AG10803 (cell line): ENCODE measurements at regions not wholly inside any gene's neighbourhood (a gene's known extent, or its start where the extent isn't known, plus 50 kb on each side); places are given as distances from the start of the nearest gene placed in this dataset.

Source experiments
- DNase-seq: peaks from one replicate; pipeline ENCODE4 v3.0.0; 2010; ENCODE audit warnings: low read depth
- H3K4me3 ChIP-seq: 2 replicates; pipeline ENCODE4 v1.5.1; 2011; ENCODE audit warnings: mild to moderate bottlenecking, low read length, control low read depth
- TF ChIP-seq, protein P1 (sequence below): conservative IDR thresholded peaks from 2 replicates; pipeline ENCODE4 v1.5.1; 2011; ENCODE audit warnings: mild to moderate bottlenecking, low read length, control low read depth, inconsistent platforms

DNA sequence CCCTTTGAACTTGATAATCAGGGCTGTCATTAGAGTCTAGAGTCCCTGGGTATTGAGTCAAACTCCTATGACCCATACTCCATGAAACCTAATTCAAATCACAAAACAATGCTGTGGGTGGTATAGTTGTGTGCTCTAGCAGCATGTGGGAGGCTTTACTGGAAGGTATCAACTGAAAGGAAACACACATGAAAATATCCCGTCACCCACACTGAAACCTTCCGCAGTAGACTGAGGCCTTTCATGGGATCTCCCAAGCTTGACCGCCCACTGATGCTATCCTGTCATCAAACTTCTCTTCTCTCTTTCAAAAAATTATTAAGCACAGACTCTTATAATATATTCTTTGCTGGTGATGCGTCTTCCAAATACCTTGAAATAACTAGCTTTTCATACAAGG lies 569.1 kb upstream of the MEF2C start:
- TF ChIP-seq, protein P1, sequence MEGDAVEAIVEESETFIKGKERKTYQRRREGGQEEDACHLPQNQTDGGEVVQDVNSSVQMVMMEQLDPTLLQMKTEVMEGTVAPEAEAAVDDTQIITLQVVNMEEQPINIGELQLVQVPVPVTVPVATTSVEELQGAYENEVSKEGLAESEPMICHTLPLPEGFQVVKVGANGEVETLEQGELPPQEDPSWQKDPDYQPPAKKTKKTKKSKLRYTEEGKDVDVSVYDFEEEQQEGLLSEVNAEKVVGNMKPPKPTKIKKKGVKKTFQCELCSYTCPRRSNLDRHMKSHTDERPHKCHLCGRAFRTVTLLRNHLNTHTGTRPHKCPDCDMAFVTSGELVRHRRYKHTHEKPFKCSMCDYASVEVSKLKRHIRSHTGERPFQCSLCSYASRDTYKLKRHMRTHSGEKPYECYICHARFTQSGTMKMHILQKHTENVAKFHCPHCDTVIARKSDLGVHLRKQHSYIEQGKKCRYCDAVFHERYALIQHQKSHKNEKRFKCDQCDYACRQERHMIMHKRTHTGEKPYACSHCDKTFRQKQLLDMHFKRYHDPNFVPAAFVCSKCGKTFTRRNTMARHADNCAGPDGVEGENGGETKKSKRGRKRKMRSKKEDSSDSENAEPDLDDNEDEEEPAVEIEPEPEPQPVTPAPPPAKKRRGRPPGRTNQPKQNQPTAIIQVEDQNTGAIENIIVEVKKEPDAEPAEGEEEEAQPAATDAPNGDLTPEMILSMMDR = no peak
- DNase-seq = no peak
- H3K4me3 ChIP-seq = no peak overlapping the region

DNA sequence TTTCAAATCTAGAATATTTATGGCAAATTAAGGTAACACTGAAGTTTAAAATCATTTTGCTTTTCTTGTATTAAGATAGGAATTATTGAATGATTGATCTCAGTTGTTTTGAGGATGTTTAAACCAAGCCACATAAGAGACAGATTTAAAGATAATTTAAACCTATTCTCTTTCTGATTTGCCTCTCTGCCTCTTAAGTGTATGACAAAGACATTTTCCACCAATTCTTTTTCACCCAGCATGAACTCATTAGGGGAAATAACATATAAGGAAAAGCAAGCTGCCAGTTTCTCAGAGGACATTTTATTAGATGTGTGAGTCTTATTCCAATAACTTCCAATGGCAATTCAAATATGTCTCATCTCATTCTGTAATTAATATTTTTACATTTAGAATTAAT lies 568.3 kb upstream of the MEF2C start:
- no peak for DNase-seq
- no peak overlapping the region for H3K4me3 ChIP-seq
- TF ChIP-seq, protein P1 = no peak

DNA sequence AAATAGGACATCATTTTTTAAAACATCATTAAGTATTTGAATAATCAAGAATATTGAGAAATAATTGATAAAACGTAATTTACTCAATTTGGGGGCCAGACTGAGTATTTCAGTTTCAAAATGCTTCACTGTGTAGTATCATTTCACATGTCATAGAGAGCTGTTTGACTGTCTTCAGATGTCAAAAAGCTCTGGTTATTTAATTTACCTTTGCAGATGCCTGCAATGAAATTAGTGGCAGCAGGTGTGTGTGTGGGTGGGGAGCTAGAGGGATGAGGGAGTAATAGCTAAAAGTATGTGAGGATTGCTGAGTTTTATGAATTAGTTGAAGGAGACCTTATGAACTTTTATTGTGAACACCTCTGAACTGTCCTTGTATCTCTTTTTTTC lies 567.2 kb upstream of the MEF2C start:
- H3K4me3 ChIP-seq = no peak overlapping the region
- TF ChIP-seq, protein P1 = no peak
- no peak for DNase-seq

DNA sequence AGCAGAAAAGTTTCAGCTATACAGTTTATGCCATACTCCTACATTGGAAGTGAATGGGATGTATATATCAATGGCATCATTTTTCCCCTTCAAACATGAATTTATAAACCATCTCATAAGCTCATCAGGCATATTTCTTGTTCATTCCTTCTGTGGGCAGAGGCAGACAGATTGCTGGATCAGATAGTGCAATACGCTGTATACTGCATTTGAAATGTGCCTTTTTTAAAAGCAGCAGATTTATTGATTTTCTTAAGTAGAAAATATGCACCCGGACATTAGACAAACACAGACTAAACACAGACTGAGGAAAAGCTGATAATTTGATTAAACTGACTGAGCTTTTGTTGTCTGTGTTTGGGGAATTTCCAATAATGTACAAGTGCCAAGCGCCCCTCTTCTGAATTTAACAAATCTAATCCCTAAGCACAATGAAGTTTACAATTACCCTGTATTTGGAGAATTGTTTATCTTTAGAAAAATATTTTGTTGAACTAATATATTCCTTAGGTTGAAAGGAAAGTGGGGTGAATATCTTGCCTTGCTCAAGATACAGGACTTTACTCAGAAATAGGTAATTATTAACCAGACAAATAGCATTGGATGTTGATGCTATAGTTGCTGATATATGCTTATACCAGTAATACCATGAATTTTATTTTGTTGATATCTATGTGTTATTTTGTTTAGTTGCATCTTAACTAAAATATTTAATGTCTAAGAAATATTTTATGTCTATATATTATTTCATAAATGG lies 566.6 kb upstream of the MEF2C start:
- DNase-seq = no peak
- no peak overlapping the region for H3K4me3 ChIP-seq
- TF ChIP-seq, protein P1 = no peak

DNA sequence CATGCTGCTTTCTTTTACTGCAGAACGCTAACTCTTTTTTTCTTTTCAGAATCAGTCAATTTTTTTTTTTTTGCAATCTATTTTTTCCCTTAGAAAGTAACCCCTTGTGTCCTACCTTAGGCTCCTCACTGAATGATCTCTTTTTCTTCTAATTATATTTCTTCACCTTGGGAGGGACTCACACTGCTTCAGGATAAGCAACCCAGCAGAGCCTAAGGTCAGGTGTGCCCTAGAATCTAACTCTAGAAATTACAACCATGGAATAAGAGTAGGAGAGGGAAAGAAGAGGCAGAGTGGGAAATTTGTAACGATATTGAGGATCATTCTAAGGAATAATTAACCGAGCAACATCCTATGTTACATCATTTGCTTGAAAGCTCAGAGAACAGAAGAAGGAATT lies 564.0 kb upstream of the MEF2C start:
- no peak overlapping the region for H3K4me3 ChIP-seq
- TF ChIP-seq, protein P1 = no peak
- no peak for DNase-seq

DNA sequence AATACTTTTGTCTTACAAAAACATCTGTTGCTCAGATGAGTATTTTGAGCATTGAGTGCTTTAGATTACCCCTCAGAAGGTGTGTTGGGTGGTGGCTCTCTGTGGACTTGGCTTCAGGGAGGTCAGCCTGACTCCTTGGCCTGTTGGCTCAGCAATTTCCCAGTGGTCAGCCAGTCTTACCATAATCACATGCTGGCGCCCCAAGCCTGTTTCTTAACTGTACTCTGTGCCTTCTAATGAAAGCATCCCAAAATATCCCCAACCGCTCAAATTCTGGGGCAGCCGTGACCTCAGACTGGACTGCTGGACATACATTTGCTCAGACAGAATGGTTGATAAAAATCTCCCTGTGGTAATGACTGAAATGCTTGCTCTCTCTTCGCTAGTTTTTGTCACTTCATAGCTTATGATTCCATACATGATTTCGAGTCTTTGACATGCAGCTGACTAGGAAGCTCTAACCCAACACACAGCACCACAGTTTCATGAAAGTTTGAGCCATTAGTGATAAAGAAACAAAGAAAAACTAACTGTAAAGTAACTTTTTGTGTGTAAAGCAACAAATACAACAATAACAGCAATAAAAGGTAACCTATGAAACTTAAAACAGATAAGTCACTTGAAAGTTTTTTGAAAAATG lies 562.2 kb upstream of the MEF2C start:
- DNase-seq = no peak
- TF ChIP-seq, protein P1 = no peak
- H3K4me3 ChIP-seq = no peak overlapping the region

DNA sequence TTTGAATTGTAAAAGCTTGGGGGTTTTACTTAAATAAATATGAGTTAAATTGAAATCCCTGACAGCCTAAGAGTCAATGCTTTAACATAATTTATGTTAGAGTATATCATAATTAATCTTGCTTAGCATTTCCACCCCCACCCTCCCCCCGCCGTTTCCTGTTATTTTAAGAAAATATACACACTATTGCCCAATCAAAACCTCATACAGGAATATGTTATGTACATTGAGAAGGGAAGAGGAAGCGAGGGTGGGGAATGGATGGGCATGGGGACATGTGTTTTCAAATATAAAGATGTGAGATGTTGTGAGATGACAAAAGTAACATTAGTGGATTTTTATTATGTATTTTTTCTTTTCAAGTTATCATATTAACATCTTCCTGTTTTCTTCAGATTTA lies 561.1 kb upstream of the MEF2C start:
- DNase-seq = no peak
- no peak overlapping the region for H3K4me3 ChIP-seq
- TF ChIP-seq, protein P1 = no peak
